Brain microvascular endothelial cell (primary cell): ENCODE measurements at regions not wholly inside any gene's neighbourhood (a gene's known extent, or its start where the extent isn't known, plus 50 kb on each side); places are given as distances from the start of the nearest gene placed in this dataset.
"Not testable (repeated sequence)": the region's sequence is repeated elsewhere in the genome, so short reads cannot be mapped to it uniquely, and the experiment has no call there.

Experiments
- DNase-seq: peaks from one replicate; pipeline ENCODE4 v3.0.0-alpha.2; 2020
- H3K27ac ChIP-seq: fragments of 250-450 bp; sonication (Bioruptor Pico); 2 replicates; pipeline ENCODE4 v1.5.1; 2020; ENCODE audit warnings: mild to moderate bottlenecking, moderate library complexity
- H3K27me3 ChIP-seq: fragments of 250-450 bp; sonication (Bioruptor Pico); replicated peaks from 2 replicates; pipeline ENCODE4 v1.5.1; 2020; ENCODE audit warnings: mild to moderate bottlenecking
- H3K36me3 ChIP-seq: fragments of 250-450 bp; sonication (Bioruptor Pico); replicated peaks from 2 replicates; pipeline ENCODE4 v1.5.1; 2020; ENCODE audit warnings: mild to moderate bottlenecking
- H3K4me3 ChIP-seq: 2 replicates; pipeline ENCODE4 v1.5.1; 2011; ENCODE audit warnings: low read depth, mild to moderate bottlenecking, control low read depth, low read length, moderate library complexity
- in situ Hi-C: cut with HindIII; loops from 2 replicates; pipeline ENCODE4 v1.10.0; 2017; ENCODE audit warnings: low sequenced_read_pairs, low pct_ligation_motif_present
- TF ChIP-seq, protein P1 (sequence below): IDR thresholded peaks from 2 replicates; pipeline ENCODE4 v1.5.1; 2011; ENCODE audit warnings: low read depth, mild to moderate bottlenecking, moderate library complexity, low read length, control low read depth, inconsistent platforms; ENCODE audit errors: missing control alignments

GRCh38 chr1:195867638-195868037 lies 740.6 kb downstream of the KCNT2 start:
- Histone ChIP-seq H3K4me3 (no peak overlapping the region), H3K36me3 (no peaks in the 10 kb centered on the region), H3K27me3 (no peaks in the 10 kb centered on the region), H3K27ac (no peak overlapping the region)
- TF ChIP-seq, protein P1, sequence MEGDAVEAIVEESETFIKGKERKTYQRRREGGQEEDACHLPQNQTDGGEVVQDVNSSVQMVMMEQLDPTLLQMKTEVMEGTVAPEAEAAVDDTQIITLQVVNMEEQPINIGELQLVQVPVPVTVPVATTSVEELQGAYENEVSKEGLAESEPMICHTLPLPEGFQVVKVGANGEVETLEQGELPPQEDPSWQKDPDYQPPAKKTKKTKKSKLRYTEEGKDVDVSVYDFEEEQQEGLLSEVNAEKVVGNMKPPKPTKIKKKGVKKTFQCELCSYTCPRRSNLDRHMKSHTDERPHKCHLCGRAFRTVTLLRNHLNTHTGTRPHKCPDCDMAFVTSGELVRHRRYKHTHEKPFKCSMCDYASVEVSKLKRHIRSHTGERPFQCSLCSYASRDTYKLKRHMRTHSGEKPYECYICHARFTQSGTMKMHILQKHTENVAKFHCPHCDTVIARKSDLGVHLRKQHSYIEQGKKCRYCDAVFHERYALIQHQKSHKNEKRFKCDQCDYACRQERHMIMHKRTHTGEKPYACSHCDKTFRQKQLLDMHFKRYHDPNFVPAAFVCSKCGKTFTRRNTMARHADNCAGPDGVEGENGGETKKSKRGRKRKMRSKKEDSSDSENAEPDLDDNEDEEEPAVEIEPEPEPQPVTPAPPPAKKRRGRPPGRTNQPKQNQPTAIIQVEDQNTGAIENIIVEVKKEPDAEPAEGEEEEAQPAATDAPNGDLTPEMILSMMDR = no peak
- in situ Hi-C loops = no loop called here
- no peak for DNase-seq

- H3K27me3 ChIP-seq = no peaks in the 10 kb centered on the region
- H3K4me3 ChIP-seq = no peak overlapping the region
- no peak for DNase-seq
- no peaks in the 10 kb centered on the region for H3K36me3 ChIP-seq
- no peak overlapping the region for H3K27ac ChIP-seq
- in situ Hi-C loops = no loop called here
- TF ChIP-seq, protein P1 = no peak
These were observed 741.4 kb downstream of the KCNT2 start for GRCh38 chr1:195866781-195867222.

DNA sequence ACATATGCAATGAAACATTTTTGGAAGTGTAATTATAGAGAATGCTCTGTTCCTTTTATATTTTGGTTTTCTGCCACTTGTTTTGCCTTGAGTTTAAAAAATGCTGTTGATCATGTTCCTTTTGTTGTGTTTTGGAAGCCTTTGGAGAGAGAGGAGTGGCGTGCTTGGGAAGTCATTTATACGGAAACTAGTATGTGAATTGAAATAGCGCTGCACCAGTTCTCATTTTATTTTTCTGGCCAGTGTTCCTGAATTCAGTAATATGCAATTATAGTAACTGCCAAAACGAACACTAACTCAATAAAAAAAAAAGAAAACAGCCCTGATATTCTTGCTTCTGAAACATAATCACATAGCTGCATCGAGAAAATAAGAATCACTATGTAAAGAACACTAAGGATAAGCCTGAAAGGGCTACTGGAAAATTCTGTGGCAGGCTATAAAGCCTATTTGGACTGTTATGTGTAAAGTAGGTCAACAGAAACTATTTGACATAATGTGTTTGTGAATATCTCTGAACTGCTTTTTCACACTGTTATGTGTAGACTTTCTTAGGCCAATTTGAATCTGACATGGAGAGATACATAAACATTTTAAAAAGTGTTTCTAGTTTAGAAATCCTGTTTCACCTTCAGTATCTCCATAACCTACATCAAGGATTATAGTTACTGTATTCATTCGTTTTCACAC lies 742.0 kb downstream of the KCNT2 start:
- TF ChIP-seq, protein P1 = no peak
- Histone ChIP-seq H3K27ac (no peak overlapping the region), H3K4me3 (no peak overlapping the region), H3K27me3 (no peaks in the 10 kb centered on the region), H3K36me3 (no peaks in the 10 kb centered on the region)
- in situ Hi-C loops = no loop called here
- DNase-seq = no peak

GRCh38 chr1:195851804-195852203 lies 756.4 kb downstream of the KCNT2 start:
- Histone ChIP-seq H3K36me3 (no peaks in the 10 kb centered on the region), H3K27me3 (no peaks in the 10 kb centered on the region), H3K27ac (no peak overlapping the region), H3K4me3 (no peak overlapping the region)
- TF ChIP-seq, protein P1 = no peak
- in situ Hi-C loops = no loop called here
- DNase-seq = no peak

GRCh38 chr1:195851016-195851601 lies 757.1 kb downstream of the KCNT2 start:
- Histone ChIP-seq H3K36me3 (no peaks in the 10 kb centered on the region), H3K27ac (no peak overlapping the region), H3K27me3 (no peaks in the 10 kb centered on the region), H3K4me3 (no peak overlapping the region)
- TF ChIP-seq, protein P1 = no peak
- no peak for DNase-seq
- in situ Hi-C loops = no loop called here

- in situ Hi-C loops = no loop called here
- Histone ChIP-seq H3K36me3 (no peaks in the 10 kb centered on the region), H3K27ac (no peak overlapping the region), H3K4me3 (no peak overlapping the region), H3K27me3 (no peaks in the 10 kb centered on the region)
- DNase-seq = no peak
- TF ChIP-seq, protein P1 = no peak
These were observed 759.1 kb downstream of the KCNT2 start for GRCh38 chr1:195849180-195849579.

GRCh38 chr1:195847957-195848875 lies 760.0 kb downstream of the KCNT2 start:
- H3K36me3 ChIP-seq, DNase-seq, H3K27me3 ChIP-seq, H3K27ac ChIP-seq, H3K4me3 ChIP-seq, in situ Hi-C loops: not testable (repeated sequence)
